Endothelial cell of umbilical vein (primary cell): ENCODE measurements at regions not wholly inside any gene's neighbourhood (a gene's known extent, or its start where the extent isn't known, plus 50 kb on each side); places are given as distances from the start of the nearest gene placed in this dataset.

Experiments used
- BruUV-seq: library from RNA; stranded (reverse); fragments of 400-500 nt; replicated peaks from 2 replicates; lab custom pipeline; 2021; lab: Mats Ljungman, UMichigan
- CTCF ChIA-PET: fragments of 300-600, 350-600 bp; sonication (Branson Sonifier 250); formaldehyde crosslinking; loops from one replicate; lab custom pipeline; 2021; ENCODE audit warnings: antibody characterized with exemption, inconsistent platforms; lab: Charles Lee
- POLR2A ChIA-PET: fragments of 300-600, 350-600 bp; sonication (Branson Sonifier 250); formaldehyde crosslinking; loops from one replicate; lab custom pipeline; 2021; ENCODE audit warnings: antibody characterized with exemption, inconsistent platforms; lab: Charles Lee
- DNase-seq: peaks from one replicate; pipeline ENCODE4 v3.0.0-alpha.2; 2011; ENCODE audit warnings: low read depth, low spot score
- FAIRE-seq: peaks from 2 replicates; lab custom pipeline; 2011; peaks lifted over from hg19 to GRCh38; lab: Jason Lieb, UNC
- H2AFZ ChIP-seq: 2 replicates; pipeline ENCODE4 v1.6.0; 2012; ENCODE audit warnings: low read depth, low read length, control low read depth, inconsistent platforms
- H3K27ac ChIP-seq: 2 replicates; pipeline ENCODE4 v1.5.1; 2011; ENCODE audit warnings: low read depth, mild to moderate bottlenecking, control low read depth, low read length, moderate library complexity; ENCODE audit not compliant: insufficient read depth
- H3K27me3 ChIP-seq, 2 experiments: 2 replicates each; pipeline versions ENCODE4 v1.6.0 to v1.6.1; 2011; ENCODE audit warnings: low read length in 2 of 2, mixed read lengths in 1 of 2; ENCODE audit not compliant: control insufficient read depth in 2 of 2, insufficient read depth in 2 of 2
- H3K36me3 ChIP-seq, 2 experiments: 2 replicates in 1 of 2; 3 replicates in 1 of 2; pipeline ENCODE4 v1.5.1; 2011; ENCODE audit warnings: low read length in 2 of 2, mild to moderate bottlenecking in 1 of 2, moderate library complexity in 1 of 2; ENCODE audit not compliant: control insufficient read depth in 2 of 2, insufficient read depth in 2 of 2; ENCODE audit errors: extremely low read depth in 1 of 2
- H3K4me1 ChIP-seq: 3 replicates; pipeline ENCODE4 v1.5.1; 2011; ENCODE audit warnings: mild to moderate bottlenecking, low read length; ENCODE audit not compliant: control insufficient read depth, insufficient read depth; ENCODE audit errors: extremely low read depth
- H3K4me2 ChIP-seq: 2 replicates; pipeline ENCODE4 v1.6.1; 2011; ENCODE audit warnings: low read length, control low read depth, mixed read lengths; ENCODE audit not compliant: insufficient read depth
- H3K4me3 ChIP-seq, 3 experiments: fragments of 200-600 bp in 1 of 3; sonication (generic), shearing (Covaris generic) in 1 of 3; replicated peaks in 1 of 3; 2 replicates each; pipeline ENCODE4 v1.5.1; 2011 to 2016; ENCODE audit warnings: control low read depth in 3 of 3, low read length in 3 of 3, mild to moderate bottlenecking in 2 of 3, inconsistent platforms in 1 of 3, low read depth in 1 of 3, moderate library complexity in 1 of 3; ENCODE audit not compliant: insufficient read depth in 1 of 3
- H3K79me2 ChIP-seq: 2 replicates; pipeline ENCODE4 v1.6.0; 2012; ENCODE audit warnings: low read length, inconsistent platforms; ENCODE audit not compliant: control insufficient read depth, insufficient read depth
- H3K9ac ChIP-seq: replicated peaks from 2 replicates; pipeline ENCODE3; 2011; ENCODE audit warnings: low read length, control low read depth; ENCODE audit not compliant: insufficient read depth; ENCODE audit errors: extremely low read depth
- H3K9me1 ChIP-seq: replicated peaks from 3 replicates; pipeline ENCODE4 v1.6.0; 2011; ENCODE audit warnings: mild to moderate bottlenecking, low read length; ENCODE audit not compliant: control insufficient read depth, insufficient read depth; ENCODE audit errors: extremely low read depth
- H3K9me3 ChIP-seq: replicated peaks from 2 replicates; pipeline ENCODE4 v1.5.1; 2012; ENCODE audit warnings: low read length, inconsistent platforms; ENCODE audit not compliant: control insufficient read depth, insufficient read depth
- H4K20me1 ChIP-seq: replicated peaks from 2 replicates; pipeline ENCODE3; 2011; ENCODE audit warnings: mild to moderate bottlenecking, low read length; ENCODE audit not compliant: control insufficient read depth, insufficient read depth; ENCODE audit errors: extremely low read depth
- CTCF ChIP-seq, 2 donors: IDR thresholded peaks; 1 replicate in 1 of 2; 2 replicates in 1 of 2; pipeline ENCODE4 v1.5.1; 2011; ENCODE audit warnings: low read length in 2 of 2, mild to moderate bottlenecking in 2 of 2, moderate library complexity in 2 of 2, control low read depth in 1 of 2, inconsistent platforms in 1 of 2, low read depth in 1 of 2; ENCODE audit not compliant: insufficient read depth in 1 of 2; ENCODE audit errors: extremely low read depth in 1 of 2
- EZH2 ChIP-seq: IDR thresholded peaks from 2 replicates; pipeline ENCODE4 v1.6.1; 2012; ENCODE audit warnings: borderline replicate concordance, low read depth, mild to moderate bottlenecking, moderate library complexity, low read length, inconsistent platforms; ENCODE audit not compliant: severe bottlenecking
- FOS ChIP-seq: IDR thresholded peaks from 2 replicates; pipeline ENCODE4 v1.6.1; 2011; ENCODE audit warnings: mild to moderate bottlenecking, low read length, moderate library complexity, borderline replicate concordance; ENCODE audit not compliant: insufficient read depth
- GATA2 ChIP-seq: IDR thresholded peaks from 2 replicates; pipeline ENCODE4 v1.7.0; 2011; ENCODE audit warnings: low read depth, mild to moderate bottlenecking, moderate library complexity, mixed read lengths, low read length; ENCODE audit not compliant: insufficient read length, insufficient read depth
- JUN ChIP-seq: IDR thresholded peaks from 2 replicates; pipeline ENCODE4 v1.6.1; 2011; ENCODE audit warnings: borderline replicate concordance, low read depth; ENCODE audit not compliant: insufficient read length, insufficient read depth
- MAX ChIP-seq: IDR thresholded peaks from 2 replicates; pipeline ENCODE4 v1.6.1; 2011; ENCODE audit not compliant: insufficient read depth, insufficient read length
- MYC ChIP-seq: IDR thresholded peaks from one replicate; pipeline ENCODE4 v1.6.1; 2011; ENCODE audit warnings: mild to moderate bottlenecking, low read depth, low read length
- POLR2A ChIP-seq: IDR thresholded peaks from 2 replicates; pipeline ENCODE4 v1.6.1; 2012; ENCODE audit warnings: low read depth, mild to moderate bottlenecking, control low read depth, low read length
- POLR2AphosphoS5 ChIP-seq: IDR thresholded peaks from 2 replicates; pipeline ENCODE4 v1.6.1; 2012; ENCODE audit warnings: low read depth, mild to moderate bottlenecking, control low read depth, low read length, moderate library complexity; ENCODE audit not compliant: insufficient read depth
- dilution Hi-C: fragments of 300-500 bp; cut with MboI; formaldehyde crosslinking; loops from one replicate; pipeline ENCODE4 v1.15.0; 2019; ENCODE audit warnings: low sequenced_read_pairs; ENCODE audit not compliant: extremely low pct_ligation_motif_present
- intact Hi-C: fragments of 100-400 bp; cut with micrococcal nuclease; formaldehyde crosslinking; loops from one replicate; pipeline ENCODE4 v1.10.0; 2022

GRCh38 chr11:50155508-50155907 lies 122.8 kb downstream of the OR4C45 start:
- Histone ChIP-seq H3K79me2 (no peaks in the 10 kb centered on the region), H3K9me1 (no peaks in the 10 kb centered on the region), H3K4me3 (no peak overlapping the region), H3K4me1 (no peaks in the 10 kb centered on the region), H3K36me3 (no peaks in the 10 kb centered on the region), H3K27ac (no peak overlapping the region), H3K4me2 (no peak overlapping the region), H4K20me1 (no peaks in the 10 kb centered on the region), H3K9me3 (no peaks in the 10 kb centered on the region), H2AFZ (no peak overlapping the region), H3K9ac (no peak overlapping the region), H3K27me3 (no peaks in the 10 kb centered on the region)
- POLR2A ChIA-PET, result no interaction called here
- intact Hi-C loops, result no loop called here
- dilution Hi-C loops, result no loop called here
- TF ChIP-seq JUN (no peak), EZH2 (no peak), GATA2 (no peak), MAX (no peak), CTCF (IDR thresholded peaks at IDR 0.05; ENCODE audit: extremely low read depth in 1 of 2, insufficient read depth in 1 of 2, low read depth in 1 of 2, low read length in 2 of 2) (no peak), MYC (no peak), POLR2AphosphoS5 (no peak), POLR2A (no peak), FOS (no peak)
- CTCF ChIA-PET, result no interaction called here
- no TSS peak for BruUV-seq
- no peak for DNase-seq
- FAIRE-seq, result no peak
